NCI-H345 (cell line): ENCODE measurements at regions not wholly inside any gene's neighbourhood (a gene's known extent, or its start where the extent isn't known, plus 50 kb on each side); places are given as distances from the start of the nearest gene placed in this dataset.

Experiments
- DNase-seq: peaks from one replicate; lab custom pipeline; 2025; lab: John Stamatoyannopoulos, UW

DNA sequence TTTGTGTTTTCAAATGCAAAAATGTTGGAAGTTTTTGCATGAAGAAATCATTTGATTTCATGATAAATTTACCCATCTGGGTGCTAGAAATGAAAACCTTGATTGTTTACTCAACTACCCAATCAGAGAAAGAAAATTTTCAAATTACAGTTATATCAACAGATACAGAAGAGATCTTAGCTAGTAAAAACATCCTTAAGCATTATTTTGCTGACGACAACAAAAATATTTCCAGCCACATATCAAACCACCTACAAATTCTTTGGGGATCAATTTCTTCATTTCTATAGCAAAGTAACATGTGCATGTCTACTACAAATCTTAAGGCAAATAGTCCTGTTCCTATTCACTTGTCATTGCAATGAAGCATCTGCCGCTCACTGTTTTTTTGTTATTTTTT, 530.3 kb downstream of the ZIC1 start:
- DNase-seq: no peak

DNA sequence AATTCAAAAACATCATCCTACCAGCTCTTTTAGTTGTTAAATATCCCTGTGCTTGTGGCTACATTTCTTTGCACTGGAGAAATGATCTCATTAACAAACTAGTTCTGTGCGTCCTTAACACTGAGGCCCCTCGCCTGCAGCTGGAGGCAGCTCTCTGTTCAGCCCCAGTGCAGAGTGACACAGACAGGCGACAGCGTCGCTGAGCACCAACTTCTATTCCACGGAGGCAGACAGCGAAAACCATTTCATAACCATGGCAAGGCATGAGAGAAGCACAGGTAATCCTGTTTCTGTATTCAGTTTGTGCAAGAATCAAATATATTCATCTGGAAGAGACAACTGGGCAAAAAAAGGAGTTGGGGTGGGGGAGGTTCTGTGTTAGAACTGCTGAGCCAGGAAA, 530.7 kb downstream of the ZIC1 start:
- DNase-seq: no peak

- DNase-seq: no peak
These were observed 531.4 kb downstream of the ZIC1 start for GRCh38 chr3:147940405-147941193.

DNA sequence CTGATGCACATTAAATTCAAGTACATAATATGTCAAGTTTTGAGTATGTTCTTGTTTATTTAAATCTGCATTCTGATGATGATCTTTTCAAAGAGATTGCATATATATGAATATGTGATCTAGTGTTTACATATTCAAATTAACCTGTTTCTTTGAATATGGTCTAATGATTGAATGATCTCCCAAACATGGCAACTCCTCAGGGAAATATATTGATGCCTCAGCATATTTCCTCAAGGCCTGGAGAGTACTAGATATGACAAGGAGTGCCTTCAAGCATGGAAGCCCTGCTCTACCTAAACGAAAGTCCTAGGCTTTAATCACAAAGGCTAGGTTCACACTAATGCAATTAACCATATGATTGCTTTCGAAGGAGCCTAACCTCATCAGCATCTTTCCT, 532.8 kb downstream of the ZIC1 start:
- no peak for DNase-seq

DNA sequence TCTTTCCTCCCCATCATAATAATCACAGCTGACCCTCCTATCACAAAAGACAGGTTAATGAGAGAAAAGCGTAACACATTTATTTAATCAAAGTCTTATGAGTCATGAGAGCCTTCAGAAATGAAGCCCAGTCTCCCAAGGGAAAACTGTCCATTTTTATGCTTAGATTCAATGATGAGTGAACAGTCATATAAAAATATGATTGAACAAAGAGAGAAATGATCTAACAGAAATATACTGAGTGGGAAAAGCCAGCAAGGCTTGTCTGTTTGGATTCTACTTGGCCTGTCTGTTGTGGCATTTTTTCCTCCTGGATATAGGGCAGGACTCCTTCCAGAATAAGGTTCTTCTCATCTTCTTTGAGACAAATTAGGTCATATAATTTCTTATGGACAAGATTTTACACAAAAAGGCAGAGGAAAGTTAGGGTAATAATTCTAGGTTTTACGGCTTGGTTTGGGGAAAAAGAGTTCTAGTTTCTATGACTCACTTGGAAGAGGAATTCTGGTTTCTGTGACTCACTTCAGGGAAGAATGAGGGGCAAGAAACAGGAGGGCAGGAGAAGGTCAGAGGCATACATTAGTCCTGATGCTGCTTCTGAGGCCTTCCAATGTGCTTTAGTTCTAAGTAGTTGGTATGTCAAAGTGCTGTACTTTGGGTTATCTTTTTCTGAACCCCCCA, 534.2 kb downstream of the ZIC1 start:
- no peak for DNase-seq

- DNase-seq: no peak
These were observed 536.9 kb downstream of the ZIC1 start for GRCh38 chr3:147945968-147946519.

- no peak for DNase-seq
These were observed 547.5 kb downstream of the ZIC1 start for GRCh38 chr3:147956615-147957014.

- DNase-seq: no peak
These were observed 549.6 kb downstream of the ZIC1 start for GRCh38 chr3:147958754-147959153.

DNA sequence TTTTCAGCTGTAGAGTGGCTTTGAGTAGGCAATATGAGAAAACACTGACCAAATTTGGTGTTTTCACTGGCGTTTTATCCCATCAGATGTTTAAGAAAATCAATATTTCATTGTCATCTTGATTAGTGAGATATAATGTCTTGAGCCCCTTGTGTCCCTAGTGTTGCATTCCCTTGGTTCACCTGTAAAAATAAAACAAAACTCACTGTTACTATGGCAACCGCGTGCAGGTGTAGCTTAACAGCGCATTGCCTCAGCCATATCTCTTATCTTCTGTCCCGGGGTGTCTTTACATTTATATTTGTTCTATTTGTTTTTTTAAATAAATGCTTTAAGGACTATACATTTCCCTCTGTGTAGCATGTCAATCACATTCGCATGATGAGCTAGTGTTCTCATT, 551.6 kb downstream of the ZIC1 start:
- DNase-seq: no peak

DNA sequence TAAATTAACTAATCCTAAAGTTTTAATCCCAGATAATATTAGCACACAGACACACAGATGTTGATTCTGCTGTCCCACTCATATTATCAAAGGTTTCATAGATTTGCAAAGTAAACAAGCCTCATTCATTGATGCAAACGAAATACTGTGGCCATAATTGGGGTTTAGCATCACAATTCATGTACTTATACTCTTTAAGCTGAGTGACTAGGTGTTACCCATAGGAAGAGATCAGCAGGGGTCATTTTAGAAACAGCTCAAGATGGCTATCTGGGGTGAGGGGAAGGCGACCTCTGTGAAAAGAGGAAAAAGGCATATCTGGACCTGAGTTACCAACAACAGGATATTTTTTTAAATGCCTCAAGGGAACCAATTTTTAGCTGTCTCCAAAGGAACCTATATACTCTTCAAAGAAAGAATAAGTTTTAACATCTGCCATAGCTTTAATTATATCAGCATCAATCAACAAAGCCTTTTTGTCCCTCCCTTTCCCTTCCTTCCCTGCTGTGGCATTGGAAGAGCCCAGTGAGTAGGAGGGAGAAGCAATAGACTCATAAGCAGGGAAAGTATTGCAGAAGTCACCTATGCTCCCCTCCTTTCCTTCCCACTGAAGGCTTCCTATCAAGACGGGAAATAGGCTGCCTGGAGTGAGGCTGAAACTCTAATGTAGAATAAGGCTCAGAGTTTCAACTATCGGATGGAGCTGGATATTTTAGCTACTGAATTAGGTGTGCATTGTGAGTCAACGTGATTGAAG, 553.4 kb downstream of the ZIC1 start:
- DNase-seq: no peak

GRCh38 chr3:147963711-147964110, 554.5 kb downstream of the ZIC1 start:
- no peak for DNase-seq

GRCh38 chr3:147975165-147975564, 566.0 kb downstream of the ZIC1 start:
- no peak for DNase-seq

- no peak for DNase-seq
These were observed 567.8 kb downstream of the ZIC1 start for GRCh38 chr3:147977001-147977400.

GRCh38 chr3:147987549-147987948, 578.4 kb downstream of the ZIC1 start:
- DNase-seq: no peak

DNA sequence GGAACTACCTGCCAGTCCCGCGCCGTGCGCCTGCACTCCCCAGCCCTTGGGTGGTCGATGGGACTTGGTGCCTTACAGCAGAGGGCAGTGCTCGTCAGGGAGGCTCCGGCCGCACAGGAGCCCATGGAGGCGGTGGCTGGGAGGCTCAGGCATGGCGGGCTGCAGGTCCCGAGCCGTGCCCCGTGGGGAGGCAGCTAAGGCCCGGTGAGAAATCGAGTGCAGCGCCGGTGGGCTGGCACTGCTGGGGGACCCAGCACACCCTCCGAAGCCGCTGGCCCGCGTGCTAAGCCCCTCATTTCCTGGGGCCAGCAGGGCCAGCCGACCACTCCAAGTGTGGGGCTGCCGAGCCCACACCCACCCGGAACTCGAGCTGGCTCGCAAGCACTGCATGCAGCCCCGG, 580.2 kb downstream of the ZIC1 start:
- DNase-seq: no peak

DNA sequence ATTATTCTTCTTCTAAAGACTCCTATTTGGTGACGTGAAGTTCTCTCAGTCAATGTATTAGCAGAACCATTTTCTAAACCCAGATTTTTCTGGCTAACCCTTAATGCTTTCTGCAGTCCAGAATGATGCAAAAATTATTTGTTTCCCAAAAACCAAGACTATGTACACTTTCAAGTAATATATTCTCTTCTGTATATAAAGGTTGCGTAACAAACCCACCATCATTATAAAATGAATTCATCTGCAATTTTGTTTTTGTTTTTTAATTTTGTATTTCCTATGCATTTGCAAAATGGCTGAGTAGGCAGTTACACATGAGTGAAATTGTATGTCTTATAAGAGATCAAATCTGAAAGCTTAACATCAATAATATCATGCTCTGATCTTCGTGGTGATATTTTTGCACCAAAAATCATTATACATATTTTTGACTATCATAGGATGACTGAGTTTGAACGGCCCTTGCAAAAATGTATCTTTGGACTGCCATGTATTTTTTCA, 593.6 kb downstream of the ZIC1 start:
- no peak for DNase-seq

DNA sequence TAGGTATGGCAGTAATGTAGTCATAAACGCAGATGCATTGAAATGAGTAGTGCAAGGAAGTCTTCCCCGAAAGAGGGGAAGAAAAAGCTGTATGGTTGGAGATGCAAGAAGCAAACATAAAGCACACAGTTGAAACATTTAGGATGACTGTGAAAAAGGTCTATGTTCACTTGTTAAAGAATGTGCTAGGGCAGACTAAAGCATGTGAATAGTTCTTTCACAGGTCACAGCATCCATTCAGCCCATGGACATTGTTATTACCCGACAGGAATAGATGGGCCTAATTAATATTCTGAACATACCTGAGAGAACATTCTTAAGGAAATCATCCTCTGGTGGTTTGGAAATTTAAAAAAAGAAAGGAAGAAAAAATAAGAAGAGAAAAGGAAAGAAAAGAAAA, 595.2 kb downstream of the ZIC1 start:
- no peak for DNase-seq

- DNase-seq: no peak
These were observed 596.3 kb downstream of the ZIC1 start for GRCh38 chr3:148005456-148005855.

GRCh38 chr3:148006508-148006907, 597.3 kb downstream of the ZIC1 start:
- DNase-seq: no peak

- no peak for DNase-seq
These were observed 599.4 kb downstream of the ZIC1 start for GRCh38 chr3:148008591-148008990.

- no peak for DNase-seq
These were observed 611.7 kb downstream of the ZIC1 start for GRCh38 chr3:148020861-148021260.

DNA sequence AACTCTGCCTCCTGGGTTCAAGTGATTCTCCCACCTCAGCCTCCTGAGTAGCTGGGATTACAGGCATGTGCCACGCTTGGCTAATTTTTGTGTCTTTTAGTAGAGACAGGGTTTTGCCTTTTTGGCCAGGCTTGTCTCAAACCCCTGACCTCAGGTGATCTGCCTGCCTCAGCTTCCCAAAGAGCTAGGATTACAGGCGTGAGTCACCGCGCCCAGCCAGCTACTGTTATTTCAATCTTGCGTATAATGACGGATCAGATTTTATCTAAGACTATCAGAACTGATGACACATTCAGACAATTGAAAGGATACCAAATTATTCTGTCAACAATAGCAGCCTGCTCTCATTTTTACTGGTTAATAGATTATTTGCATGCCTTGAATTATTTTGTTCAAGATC, 612.2 kb downstream of the ZIC1 start:
- no peak for DNase-seq

- DNase-seq: no peak
These were observed 614.8 kb downstream of the ZIC1 start for GRCh38 chr3:148023994-148024393.
